ENCODE measurements at regions not wholly inside any gene's neighbourhood (a gene's known extent, or its start where the extent isn't known, plus 50 kb on each side); places are given as distances from the start of the nearest gene placed in this dataset.

DNA sequence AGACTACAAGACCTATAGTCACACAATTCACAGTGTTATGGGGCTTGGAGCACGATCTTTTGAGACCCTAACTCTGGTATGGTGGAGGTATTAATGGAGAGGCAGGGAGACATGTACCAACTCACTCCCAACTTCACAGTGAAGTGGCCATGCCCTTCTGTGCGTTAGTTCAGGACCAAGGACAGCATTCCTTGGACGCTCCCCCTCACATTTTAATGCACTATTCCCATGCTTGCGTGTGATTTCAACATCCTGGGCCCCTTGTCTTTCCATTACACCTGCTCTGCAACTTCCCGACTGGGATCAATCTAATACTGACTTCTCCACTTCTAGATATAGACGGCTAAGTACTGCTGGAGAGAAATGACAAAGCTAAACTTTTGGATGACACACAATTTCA, 72.7 kb downstream of the PLCE1 start (continued):
- peak; percentile 84 for TF ChIP-seq CEBPB (IDR thresholded peaks at IDR 0.05; ENCODE audit: low read depth, low read length)
- no peak for TF ChIP-seq SP4 (IDR thresholded peaks at IDR 0.05; ENCODE audit: low read length)
- no peak for TF ChIP-seq NANOG (IDR thresholded peaks at IDR 0.05; ENCODE audit: insufficient read depth, low read depth, low read length, poor library complexity, severe bottlenecking)

Data from H1 (cell line).